WTC11 (cell line): ENCODE measurements at regions not wholly inside any gene's neighbourhood (a gene's known extent, or its start where the extent isn't known, plus 50 kb on each side); places are given as distances from the start of the nearest gene placed in this dataset.

Source experiments
- ATAC-seq: fragments of 200-7000 bp; cut with Tn5 transposase; 2 replicates; pipeline ENCODE4 v1.10.0; 2021; ENCODE audit warnings: mild to moderate bottlenecking, moderate library complexity
- CTCF ChIA-PET: fragments of 300-600 bp; sonication (Branson Sonifier 250); formaldehyde crosslinking; loops from one replicate; lab custom pipeline; 2021; ENCODE audit warnings: antibody characterized with exemption; lab: Charles Lee
- POLR2A ChIA-PET: fragments of 350-600 bp; sonication (Branson Sonifier 250); formaldehyde crosslinking; loops from one replicate; lab custom pipeline; 2021; ENCODE audit warnings: antibody characterized with exemption; lab: Charles Lee
- DNase-seq: peaks from one replicate; pipeline ENCODE4 v3.0.0; 2021; ENCODE audit warnings: low spot score
- H3K27ac Mint-ChIP-seq: 2 replicates; pipeline ENCODE4 v1.8.0; 2021; ENCODE audit warnings: mixed read lengths
- H3K27me3 Mint-ChIP-seq: 2 replicates; pipeline ENCODE4 v1.8.0; 2021; ENCODE audit warnings: low read depth, mild to moderate bottlenecking, moderate library complexity, mixed read lengths
- H3K36me3 Mint-ChIP-seq: 2 replicates; pipeline ENCODE4 v1.8.0; 2021; ENCODE audit warnings: mixed read lengths
- H3K4me1 Mint-ChIP-seq: 2 replicates; pipeline ENCODE4 v1.8.0; 2022; ENCODE audit warnings: mixed read lengths
- H3K4me3 Mint-ChIP-seq: 2 replicates; pipeline ENCODE4 v1.8.0; 2021; ENCODE audit warnings: mild to moderate bottlenecking, moderate library complexity, mixed read lengths
- H3K9me3 Mint-ChIP-seq: 2 replicates; pipeline ENCODE4 v1.8.0; 2021; ENCODE audit warnings: mixed read lengths
- CDX4 ChIP-seq: fragments of 250-450 bp; sonication (Bioruptor Pico); IDR thresholded peaks from 2 replicates; pipeline ENCODE4 v1.9.0; 2021; ENCODE audit warnings: moderate library complexity, mild to moderate bottlenecking, inconsistent platforms, borderline replicate concordance
- CREM ChIP-seq: sonication (generic); formaldehyde crosslinking; IDR thresholded peaks from 2 replicates; pipeline ENCODE4 v1.8.1; 2022; ENCODE audit warnings: mild to moderate bottlenecking, missing genetic modification reagents, moderate library complexity
- FOXP1 ChIP-seq: sonication (generic); formaldehyde crosslinking; IDR thresholded peaks from 2 replicates; pipeline ENCODE4 v1.8.0; 2022; ENCODE audit warnings: missing genetic modification reagents, mild to moderate bottlenecking, moderate library complexity, borderline replicate concordance
- GABPB1 ChIP-seq: sonication (generic); formaldehyde crosslinking; IDR thresholded peaks from 2 replicates; pipeline ENCODE4 v1.8.1; 2023; ENCODE audit warnings: mild to moderate bottlenecking, missing genetic modification reagents
- KAT7 ChIP-seq: sonication (generic); formaldehyde crosslinking; IDR thresholded peaks from 2 replicates; pipeline ENCODE4 v1.8.1; 2023; ENCODE audit warnings: missing genetic modification reagents, mild to moderate bottlenecking, borderline replicate concordance
- MLX ChIP-seq: sonication (generic); formaldehyde crosslinking; IDR thresholded peaks from 2 replicates; pipeline ENCODE4 v1.8.1; 2023; ENCODE audit warnings: mild to moderate bottlenecking, missing genetic modification reagents, moderate library complexity
- NFATC4 ChIP-seq: fragments of 250-450 bp; sonication (Bioruptor Pico); IDR thresholded peaks from 2 replicates; pipeline ENCODE4 v1.9.0; 2021; ENCODE audit warnings: mild to moderate bottlenecking
- NFE2L1 ChIP-seq: sonication (generic); formaldehyde crosslinking; IDR thresholded peaks from 2 replicates; pipeline ENCODE4 v1.8.1; 2023; ENCODE audit warnings: missing genetic modification reagents
- NR3C1 ChIP-seq: sonication (generic); formaldehyde crosslinking; conservative IDR thresholded peaks from 2 replicates; pipeline ENCODE4 v1.8.1; 2023; ENCODE audit warnings: low read depth, mild to moderate bottlenecking, missing genetic modification reagents
- SMAD4 ChIP-seq: sonication (generic); formaldehyde crosslinking; IDR thresholded peaks from 2 replicates; pipeline ENCODE4 v1.8.0; 2022; ENCODE audit warnings: mild to moderate bottlenecking, missing genetic modification reagents
- SOX15 ChIP-seq: fragments of 250-450 bp; sonication (Bioruptor Pico); IDR thresholded peaks from 2 replicates; pipeline ENCODE4 v1.9.0; 2021; ENCODE audit warnings: mild to moderate bottlenecking
- ZBTB43 ChIP-seq: sonication (generic); formaldehyde crosslinking; IDR thresholded peaks from 2 replicates; pipeline ENCODE4 v1.8.1; 2023; ENCODE audit warnings: mild to moderate bottlenecking, missing genetic modification reagents
- ZMAT4 ChIP-seq: fragments of 250-450 bp; sonication (Bioruptor Pico); IDR thresholded peaks from 2 replicates; pipeline ENCODE4 v1.9.0; 2021; ENCODE audit warnings: mild to moderate bottlenecking
- ZNF317 ChIP-seq: sonication (generic); formaldehyde crosslinking; IDR thresholded peaks from 2 replicates; pipeline ENCODE4 v1.8.1; 2023; ENCODE audit warnings: low read depth, mild to moderate bottlenecking, moderate library complexity, missing genetic modification reagents, borderline replicate concordance
- ZNF423 ChIP-seq: fragments of 250-450 bp; sonication (Bioruptor Pico); IDR thresholded peaks from 2 replicates; pipeline ENCODE4 v2.1.2; 2022; ENCODE audit warnings: mild to moderate bottlenecking, moderate library complexity
- ZNF671 ChIP-seq: fragments of 250-450 bp; sonication (Bioruptor Pico); IDR thresholded peaks from 2 replicates; pipeline ENCODE4 v1.8.0; 2021; ENCODE audit warnings: mild to moderate bottlenecking
- ZSCAN18 ChIP-seq: fragments of 250-450 bp; sonication (Bioruptor Pico); IDR thresholded peaks from 2 replicates; pipeline ENCODE4 v2.1.2; 2022; ENCODE audit warnings: mild to moderate bottlenecking, moderate library complexity
- TF ChIP-seq, protein P1 (sequence below): sonication (generic); formaldehyde crosslinking; IDR thresholded peaks from 2 replicates; pipeline ENCODE4 v1.8.1; 2022; ENCODE audit warnings: mild to moderate bottlenecking, missing genetic modification reagents, moderate library complexity, borderline replicate concordance
- TF ChIP-seq, protein P2 (sequence below): sonication (generic); formaldehyde crosslinking; IDR thresholded peaks from 2 replicates; pipeline ENCODE4 v1.8.1; 2022; ENCODE audit warnings: low read depth, missing genetic modification reagents, borderline replicate concordance
- TF ChIP-seq, protein P3 (sequence below): sonication (generic); formaldehyde crosslinking; conservative IDR thresholded peaks from 2 replicates; pipeline ENCODE4 v1.8.1; 2022; ENCODE audit warnings: mild to moderate bottlenecking, missing genetic modification reagents

DNA sequence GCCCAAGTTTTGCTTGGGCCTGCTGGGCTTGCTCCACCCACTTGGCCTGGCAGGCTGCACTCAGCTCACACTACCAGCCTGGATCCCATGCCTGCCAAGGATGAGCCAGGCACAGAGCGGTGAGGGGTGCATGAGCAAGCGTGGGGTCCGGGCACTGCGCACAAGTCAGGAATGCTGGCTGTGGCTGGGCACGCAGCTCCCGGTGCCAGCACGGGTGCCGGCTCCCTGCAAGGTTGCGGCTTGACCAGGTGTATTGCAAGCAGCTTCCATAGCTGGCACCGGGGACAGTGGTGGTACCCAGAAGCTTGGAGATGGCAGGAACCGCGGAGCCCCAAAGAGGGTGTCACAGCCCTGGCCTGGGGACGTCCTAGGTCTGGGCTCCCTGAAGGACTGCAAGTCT is 224.4 kb upstream of the NRIP1 start (continued):
- TF ChIP-seq MLX (CRISPR knock-in tag) (no peak), KAT7 (CRISPR knock-in tag) (no peak), ZNF423 (CRISPR knock-in tag) (no peak), SOX15 (CRISPR knock-in tag) (no peak), ZBTB43 (CRISPR knock-in tag) (no peak), CDX4 (CRISPR knock-in tag) (no peak), GABPB1 (CRISPR knock-in tag) (no peak)
- TF ChIP-seq, protein P1, sequence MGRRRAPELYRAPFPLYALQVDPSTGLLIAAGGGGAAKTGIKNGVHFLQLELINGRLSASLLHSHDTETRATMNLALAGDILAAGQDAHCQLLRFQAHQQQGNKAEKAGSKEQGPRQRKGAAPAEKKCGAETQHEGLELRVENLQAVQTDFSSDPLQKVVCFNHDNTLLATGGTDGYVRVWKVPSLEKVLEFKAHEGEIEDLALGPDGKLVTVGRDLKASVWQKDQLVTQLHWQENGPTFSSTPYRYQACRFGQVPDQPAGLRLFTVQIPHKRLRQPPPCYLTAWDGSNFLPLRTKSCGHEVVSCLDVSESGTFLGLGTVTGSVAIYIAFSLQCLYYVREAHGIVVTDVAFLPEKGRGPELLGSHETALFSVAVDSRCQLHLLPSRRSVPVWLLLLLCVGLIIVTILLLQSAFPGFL (CRISPR knock-in tag), result no peak

GRCh38 chr21:15289896-15290841 is 225.4 kb upstream of the NRIP1 start:
- ATAC-seq, result peak; percentile 98
- no peak for TF ChIP-seq SMAD4
- no peak for TF ChIP-seq ZSCAN18
- TF ChIP-seq, protein P2, sequence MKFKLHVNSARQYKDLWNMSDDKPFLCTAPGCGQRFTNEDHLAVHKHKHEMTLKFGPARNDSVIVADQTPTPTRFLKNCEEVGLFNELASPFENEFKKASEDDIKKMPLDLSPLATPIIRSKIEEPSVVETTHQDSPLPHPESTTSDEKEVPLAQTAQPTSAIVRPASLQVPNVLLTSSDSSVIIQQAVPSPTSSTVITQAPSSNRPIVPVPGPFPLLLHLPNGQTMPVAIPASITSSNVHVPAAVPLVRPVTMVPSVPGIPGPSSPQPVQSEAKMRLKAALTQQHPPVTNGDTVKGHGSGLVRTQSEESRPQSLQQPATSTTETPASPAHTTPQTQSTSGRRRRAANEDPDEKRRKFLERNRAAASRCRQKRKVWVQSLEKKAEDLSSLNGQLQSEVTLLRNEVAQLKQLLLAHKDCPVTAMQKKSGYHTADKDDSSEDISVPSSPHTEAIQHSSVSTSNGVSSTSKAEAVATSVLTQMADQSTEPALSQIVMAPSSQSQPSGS (CRISPR knock-in tag), result no peak
- no peak for TF ChIP-seq ZNF317 (CRISPR knock-in tag)
- no peak for TF ChIP-seq ZMAT4 (CRISPR knock-in tag)
- no peak for TF ChIP-seq NFE2L1 (CRISPR knock-in tag)
- TF ChIP-seq FOXP1 (CRISPR knock-in tag), result no peak
- no peak for TF ChIP-seq CREM
- TF ChIP-seq ZNF671 (CRISPR knock-in tag), result no peak
- no peak for TF ChIP-seq NFATC4 (CRISPR knock-in tag)
- no peak for TF ChIP-seq NR3C1 (CRISPR knock-in tag)
- TF ChIP-seq, protein P3, sequence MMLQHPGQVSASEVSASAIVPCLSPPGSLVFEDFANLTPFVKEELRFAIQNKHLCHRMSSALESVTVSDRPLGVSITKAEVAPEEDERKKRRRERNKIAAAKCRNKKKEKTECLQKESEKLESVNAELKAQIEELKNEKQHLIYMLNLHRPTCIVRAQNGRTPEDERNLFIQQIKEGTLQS (CRISPR knock-in tag), result no peak
- Mint-ChIP-seq H3K9me3 (peaks cover 3% of the 10 kb centered on the region; the same call in 1 of the 2 replicates), H3K27ac (no peak overlapping the region), H3K4me3 (no peak overlapping the region), H3K36me3 (no peaks in the 10 kb centered on the region), H3K4me1 (peaks cover 26% of the 10 kb centered on the region), H3K27me3 (no peaks in the 10 kb centered on the region)
- DNase-seq, result peak; percentile 88
- POLR2A ChIA-PET, result interaction anchor here (1.1 kb wide), 1 partner anchor 240 kb away, joined by 3 read pairs; no protein-coding TSS in a partner anchor
- CTCF ChIA-PET, result interaction anchor here (1.2 kb wide), 1 partner anchor 193 kb away, joined by 4 read pairs; no protein-coding TSS in a partner anchor
